Stimulated activated CD4-positive, alpha-beta T cell treated with anti-CD3 and anti-CD28 coated beads, Interleukin-15, amount 100 ng/mL, for 48 hours (primary cell): ENCODE measurements at regions not wholly inside any gene's neighbourhood (a gene's known extent, or its start where the extent isn't known, plus 50 kb on each side); places are given as distances from the start of the nearest gene placed in this dataset.
A peak's percentile ranks its signal among the peaks of the same experiment; 100 is the strongest.

ENCODE experiments used
- DNase-seq, 2 donors: peaks; one replicate each; pipeline ENCODE4 v3.0.0-alpha.2; 2020; ENCODE audit warnings: low read depth in 2 of 2

DNA sequence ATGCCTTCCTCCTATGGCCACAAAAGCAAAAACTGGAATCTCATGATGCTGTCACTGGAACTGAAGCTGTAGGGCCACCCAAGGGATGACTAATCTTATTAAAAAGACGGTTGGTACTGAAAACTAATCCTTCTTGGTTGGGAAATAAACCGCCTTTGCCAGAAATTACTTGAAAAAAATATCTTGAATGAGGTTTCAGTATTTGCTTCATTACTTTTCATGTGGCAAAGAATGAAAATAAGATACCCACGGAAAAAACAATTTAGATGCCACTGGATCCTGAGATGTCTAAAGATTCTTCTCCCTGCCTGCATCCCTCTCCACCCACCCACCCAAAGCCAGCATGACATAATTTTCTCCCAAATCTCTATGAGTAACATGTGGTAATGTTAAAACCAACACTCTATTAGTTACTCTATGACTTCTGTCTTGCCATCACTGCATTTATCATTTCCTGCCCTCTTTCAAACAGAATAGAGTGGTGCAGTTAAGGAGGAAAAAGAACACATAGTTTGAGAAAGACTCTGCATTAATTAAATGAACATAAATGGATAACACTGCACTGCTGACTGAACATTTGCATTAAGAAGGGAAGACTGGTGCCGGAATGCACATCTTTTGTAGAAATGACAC lies 111.8 kb upstream of the DPH6 start:
- DNase-seq: peak; percentile 1 to 31

DNA sequence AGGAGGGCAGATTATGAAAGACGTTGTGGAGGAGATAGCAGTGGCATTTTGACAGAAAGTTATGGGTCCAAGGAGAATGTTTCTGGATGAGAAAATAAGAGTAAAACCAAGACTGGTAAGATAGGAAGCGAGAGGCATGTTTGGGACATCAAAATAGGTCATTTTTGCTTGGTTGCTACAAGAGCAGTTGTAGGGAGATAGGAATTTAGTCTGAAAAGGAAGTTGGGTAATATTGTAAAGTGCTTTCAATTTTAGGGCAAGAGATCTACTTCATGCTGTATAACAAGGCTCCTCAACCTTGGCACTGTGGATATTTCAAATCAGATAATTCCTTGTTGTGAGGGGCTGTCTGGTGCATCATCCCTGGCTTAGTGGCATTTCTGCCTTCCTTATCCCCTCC lies 118.0 kb upstream of the DPH6 start:
- no peak for DNase-seq

DNA sequence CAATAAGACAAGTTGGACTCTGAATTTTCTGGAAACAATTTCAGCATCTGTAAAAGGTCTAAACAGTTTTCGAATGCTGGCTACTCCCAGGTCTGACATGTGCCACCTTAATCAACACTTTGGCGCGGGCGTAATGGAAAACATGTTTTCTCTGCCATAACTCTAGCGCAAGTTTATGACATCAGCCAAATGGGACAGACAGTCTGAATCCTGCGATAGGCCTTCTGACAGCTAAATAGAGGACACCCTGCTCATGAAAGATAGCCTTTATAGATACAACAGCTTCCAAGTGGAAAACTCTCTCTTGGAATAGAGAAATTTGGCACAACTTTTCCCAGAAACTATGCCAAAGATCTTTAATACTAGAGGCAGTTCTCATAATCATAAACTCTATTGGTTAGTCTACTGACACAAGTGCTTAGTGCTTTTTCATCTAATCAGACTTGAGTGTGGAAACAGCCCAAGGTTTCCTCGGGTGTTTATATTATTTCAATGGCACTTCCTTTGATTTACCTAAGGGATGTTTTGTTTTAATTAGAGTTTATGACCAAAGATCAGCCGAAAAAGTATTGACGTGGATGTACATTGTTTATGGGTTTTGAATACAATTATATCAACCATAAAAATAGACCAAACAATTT lies 120.1 kb upstream of the DPH6 start:
- DNase-seq: no peak

DNA sequence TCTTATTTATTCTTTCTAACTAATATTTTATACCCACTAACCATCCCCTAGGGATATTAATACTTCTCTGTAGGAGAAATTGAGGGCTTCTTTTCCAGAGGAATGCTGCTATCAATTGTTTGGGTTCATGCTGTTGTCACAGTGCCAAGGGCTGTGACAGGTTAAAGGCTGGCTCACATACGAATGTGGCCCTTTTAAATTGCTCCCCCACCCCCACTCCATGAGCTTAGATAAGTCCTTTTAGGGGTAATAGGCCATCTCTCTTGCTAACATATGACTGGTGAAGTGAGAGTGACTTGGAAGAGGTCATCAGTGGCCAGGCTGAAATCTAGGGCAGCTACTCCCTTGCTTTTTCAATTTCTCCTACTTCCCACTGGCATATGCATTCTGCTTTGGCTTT lies 121.9 kb upstream of the DPH6 start:
- DNase-seq: no peak

DNA sequence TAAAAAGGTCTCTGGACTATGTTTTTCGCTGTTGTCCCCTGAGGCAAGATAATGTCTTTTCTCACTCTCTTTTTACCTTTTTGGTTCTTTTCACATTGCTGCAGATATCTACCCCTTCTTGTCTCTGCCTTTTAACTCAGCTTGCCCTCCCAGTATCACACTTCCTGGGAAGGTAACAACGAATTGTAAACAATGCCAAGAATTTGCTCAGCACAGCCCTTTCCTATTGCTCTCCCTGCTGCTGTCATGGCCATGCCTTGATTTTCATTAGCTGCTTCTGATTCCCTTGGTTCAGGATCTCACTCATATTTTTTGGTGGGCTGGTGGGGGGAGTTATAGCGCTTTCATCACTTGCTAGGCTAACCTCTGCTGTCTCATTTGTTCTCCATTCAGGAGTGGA lies 123.1 kb upstream of the DPH6 start:
- no peak for DNase-seq

DNA sequence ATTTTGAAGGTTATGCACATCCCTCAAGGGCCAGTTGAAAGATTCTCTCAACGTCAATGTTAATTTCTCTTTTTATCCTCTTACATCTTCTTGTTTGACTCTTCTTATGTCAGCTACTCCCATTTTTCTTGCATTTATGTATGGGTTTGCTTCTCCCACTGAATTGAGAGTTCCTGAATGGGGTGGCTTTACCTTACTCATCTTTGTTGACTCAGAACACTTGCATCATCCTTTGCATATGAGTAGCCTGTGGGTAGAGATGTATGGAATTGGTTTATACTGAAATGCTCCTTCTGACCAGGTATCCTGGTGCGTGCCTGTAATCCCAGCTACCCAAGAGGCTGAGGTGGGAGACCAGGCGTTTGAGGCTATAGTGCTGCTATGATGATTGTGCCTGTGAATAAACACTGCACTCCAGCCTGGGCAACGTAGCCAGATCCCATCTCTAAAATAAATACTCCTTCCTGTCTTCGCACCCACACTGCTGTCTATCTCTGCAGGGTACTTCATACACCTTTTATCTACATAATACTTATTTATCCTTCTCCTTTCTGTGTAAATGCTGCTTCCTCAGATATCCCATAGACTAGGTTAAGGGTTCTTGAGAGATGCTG lies 123.6 kb upstream of the DPH6 start:
- no peak for DNase-seq

DNA sequence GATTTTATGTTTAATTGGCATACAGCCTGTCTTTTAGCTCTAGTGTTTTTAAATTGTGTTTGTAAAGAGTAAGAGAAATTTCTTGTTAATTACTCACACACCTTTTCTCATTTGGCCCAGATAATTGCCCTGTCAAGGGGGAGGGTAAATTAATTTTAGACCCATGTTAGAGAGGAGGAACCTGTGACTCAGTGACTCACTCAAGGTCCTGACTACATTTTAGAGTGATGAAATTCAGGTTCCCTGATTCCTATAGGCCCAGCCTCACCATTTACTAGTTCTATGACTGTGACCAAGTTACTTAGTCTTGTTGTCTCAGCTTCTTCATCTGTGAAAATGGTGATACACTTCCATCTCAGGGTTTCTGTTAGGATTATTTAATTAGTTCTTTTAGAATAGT lies 125.2 kb upstream of the DPH6 start:
- DNase-seq: no peak

DNA sequence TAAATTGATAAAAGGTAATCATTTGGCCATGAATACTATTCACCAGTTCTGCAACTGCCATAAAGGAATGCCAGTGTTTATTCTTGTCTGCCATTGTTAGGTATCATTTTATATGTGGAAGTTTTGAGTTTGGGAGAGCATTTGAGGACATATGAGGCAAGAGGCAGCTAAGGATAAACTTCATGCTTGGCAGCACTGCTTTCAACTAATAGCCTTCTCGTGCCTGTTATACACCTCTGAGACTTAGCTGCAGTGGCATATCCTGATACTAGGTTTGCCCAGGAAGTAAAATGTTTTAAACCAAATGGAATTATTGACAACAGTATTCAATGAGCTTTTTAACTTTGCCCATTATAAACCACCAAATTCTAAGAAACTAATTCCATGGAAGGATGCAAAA lies 126.0 kb upstream of the DPH6 start:
- DNase-seq: no peak

DNA sequence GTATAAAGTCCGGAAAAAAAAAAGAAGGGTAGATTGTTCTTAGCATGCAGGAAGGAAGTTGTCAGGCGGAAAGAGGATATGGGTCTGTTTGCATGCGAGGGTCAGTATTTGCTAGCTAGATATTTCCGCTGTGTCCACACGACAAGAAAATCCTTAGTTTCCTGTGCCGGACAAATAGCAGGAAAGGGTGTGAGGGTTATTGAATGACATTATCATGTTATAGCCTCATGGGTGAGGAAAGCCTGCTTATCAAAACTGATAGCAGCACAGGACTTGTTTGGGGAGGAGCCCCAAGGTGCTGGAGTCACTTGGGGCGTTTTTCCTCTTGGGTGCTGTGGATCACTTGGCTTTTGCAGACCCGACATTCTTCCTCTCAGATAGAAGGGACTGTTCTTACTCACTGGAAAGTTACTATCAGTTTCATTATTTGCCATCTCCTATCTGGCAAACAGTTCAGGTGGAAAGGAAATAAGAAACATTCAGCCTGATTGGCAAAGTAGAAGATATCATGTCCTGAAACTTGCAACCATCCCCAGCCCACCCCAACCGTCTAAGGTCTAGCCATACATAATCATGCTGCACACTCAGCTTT lies 127.2 kb upstream of the DPH6 start:
- peak in 1 of 2 donors; percentile 0 for DNase-seq

DNA sequence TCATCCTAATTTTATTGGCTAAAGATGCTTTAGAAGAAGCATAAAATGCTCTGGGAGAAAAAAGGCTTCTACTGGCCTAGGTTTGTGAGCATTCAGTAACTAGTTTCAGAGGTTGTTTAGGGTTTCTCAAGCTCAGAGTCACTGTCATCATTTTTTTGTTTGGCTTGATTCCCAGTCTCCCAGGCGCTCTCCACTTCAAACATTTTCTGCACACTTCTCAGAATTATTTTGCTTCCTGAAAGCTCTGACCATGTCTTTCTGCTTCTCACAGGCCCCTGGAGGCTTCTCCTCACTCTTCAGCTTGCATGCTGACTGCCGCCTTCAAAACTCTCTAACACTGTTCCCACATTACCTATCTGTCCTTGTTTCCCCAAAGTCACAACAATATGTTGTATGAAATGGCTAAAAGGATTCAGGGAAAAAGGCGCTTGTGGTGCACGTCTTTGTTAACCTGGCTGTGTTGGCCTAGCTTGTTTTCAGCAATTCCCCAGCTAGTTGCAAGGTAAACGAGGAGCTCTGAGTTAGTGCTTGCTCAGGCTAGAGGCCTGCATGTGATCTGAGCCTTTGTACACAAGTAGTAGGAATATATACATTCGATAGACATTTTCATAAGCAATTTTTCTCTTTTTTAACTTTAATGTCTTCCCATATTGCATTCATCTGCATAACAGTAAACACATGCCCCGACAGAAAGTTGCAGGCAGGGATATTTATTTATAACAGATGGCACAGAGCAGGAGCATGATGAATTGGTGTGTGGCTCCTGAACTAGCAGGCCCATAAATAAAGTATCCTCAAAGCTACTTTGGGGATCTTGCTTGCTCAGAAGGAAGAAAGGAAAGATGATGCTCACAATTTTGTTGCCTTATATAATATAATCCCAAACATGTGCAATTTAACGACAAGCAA lies 129.2 kb upstream of the DPH6 start:
- DNase-seq: no peak

DNA sequence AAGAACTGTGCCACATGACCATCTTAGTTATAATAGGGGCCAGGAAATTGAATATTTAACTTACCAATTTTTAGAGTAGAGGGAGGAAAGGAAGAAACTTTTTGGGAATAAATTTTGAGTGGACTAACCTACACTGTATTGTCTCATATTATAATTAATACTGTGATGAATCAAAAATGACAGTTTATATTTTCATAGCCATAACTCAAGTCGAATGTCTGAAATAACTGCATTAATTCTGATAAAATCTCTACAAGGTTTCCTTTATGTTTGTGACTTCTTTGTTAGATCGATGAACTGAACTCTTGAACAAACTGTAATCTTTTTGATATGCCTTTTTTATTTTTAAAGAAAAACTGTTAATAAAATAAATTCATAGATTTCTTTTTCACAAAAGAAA lies 132.8 kb upstream of the DPH6 start:
- no peak for DNase-seq

DNA sequence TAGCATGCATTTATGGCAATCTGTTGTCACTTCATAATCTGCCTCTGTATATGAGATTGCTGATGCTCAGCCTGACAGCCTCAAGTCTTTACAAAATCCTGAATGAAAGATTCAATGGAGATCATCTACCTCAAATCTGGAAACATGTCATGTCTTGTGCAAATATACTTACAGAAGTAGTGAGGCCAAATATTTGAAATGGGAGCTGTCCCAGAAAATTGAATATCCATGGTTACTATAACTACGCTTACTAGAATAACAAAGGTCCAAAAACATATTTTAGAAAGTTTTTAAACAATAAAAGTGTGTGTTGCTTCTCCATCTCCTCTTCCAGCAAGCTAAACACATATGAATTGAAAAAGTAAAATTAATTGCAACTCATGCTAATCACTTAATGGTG lies 133.2 kb upstream of the DPH6 start:
- no peak for DNase-seq

DNA sequence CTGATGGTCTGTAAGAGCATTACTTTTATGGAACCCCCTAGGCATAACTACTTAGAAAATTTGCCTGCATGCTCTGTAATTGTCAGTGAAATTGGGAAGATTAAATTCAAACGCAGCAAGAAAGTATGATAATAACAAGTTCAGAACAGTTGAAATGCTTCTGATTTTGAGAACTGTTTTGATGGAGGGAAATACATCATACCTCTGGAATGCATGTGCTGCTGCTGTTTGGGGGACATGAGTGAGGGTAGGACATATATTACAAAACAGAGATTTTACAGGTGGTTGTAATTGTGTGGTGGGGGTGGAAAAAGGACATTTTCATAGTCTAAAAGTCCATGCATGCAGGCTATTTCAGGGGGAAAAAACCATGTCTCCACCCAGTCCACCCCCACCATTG lies 135.0 kb upstream of the DPH6 start:
- DNase-seq: no peak

DNA sequence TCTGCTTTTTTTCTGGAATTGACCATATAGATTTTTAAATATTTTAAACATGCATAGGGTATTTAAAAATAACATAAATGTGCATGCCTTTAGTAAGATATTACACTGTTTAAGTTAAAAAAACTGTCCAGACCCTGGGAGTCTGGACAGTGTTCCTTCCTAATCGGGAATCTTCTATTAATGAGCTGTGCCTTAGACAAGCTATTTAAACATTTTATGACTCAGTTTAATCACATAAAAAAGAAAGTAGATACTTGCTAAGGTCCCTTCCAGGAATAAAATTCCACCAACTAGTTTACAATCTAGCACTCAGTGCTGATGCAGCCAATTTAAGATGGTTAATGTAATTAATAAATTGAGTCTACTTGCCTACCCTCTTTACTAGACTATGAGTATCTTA lies 140.4 kb upstream of the DPH6 start:
- DNase-seq: no peak

DNA sequence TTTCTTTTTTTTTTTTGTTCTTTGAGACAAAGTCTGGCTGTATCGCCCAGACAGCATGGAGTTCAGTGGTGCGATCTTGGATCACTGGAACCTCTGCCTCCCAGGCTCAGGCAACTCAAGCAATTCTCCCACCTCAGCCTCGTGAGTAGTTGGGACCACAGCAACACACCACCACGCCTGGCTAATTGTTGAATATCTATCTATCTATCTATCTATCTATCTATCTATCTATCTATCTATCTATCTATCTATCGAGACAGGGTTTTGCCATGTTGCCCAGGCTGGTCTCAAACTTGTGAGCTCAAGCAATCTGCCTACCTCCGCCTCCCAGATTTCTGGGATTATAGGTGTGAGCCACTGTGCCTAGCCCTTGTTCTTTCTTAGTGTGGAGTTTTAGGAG lies 143.3 kb upstream of the DPH6 start:
- DNase-seq: no peak

DNA sequence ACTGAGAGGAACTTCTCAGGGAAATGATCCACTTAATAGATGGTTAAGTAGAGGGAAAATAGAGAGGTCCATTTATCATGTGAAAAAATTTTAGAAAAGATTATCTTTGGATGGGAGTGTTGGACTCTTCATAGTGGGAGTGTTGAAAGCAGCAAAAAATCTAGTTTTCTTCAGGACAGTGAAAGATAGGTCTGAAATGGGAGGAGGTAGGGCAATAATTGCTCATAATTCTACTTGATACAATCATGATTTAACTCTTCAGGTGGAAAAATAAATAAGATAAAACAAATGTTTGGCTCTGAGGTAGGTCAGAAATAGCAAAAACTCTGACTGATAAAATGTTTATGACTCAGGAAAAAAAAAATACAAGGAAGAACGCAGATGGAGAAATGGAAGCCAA lies 144.1 kb upstream of the DPH6 start:
- DNase-seq: no peak

DNA sequence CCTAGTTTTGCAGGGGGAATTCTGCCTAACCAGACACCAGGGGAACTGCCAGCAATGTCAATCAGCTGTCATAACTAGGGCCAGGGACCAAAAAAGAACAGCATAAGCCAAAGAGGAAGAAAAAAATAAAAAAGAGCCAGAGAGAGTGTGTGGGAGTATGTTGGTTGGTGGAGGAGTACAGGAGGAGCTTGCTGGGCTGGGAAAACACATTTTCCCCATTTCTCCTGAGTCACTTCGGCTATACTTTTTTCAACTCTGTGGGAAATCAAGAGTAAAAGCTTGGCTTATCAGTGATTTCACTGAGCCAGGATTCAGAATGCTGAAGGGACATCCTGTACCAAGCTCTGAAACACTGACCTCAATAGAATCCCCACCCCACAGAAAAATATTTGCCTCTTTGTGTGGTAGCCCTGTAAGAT lies 144.7 kb upstream of the DPH6 start:
- DNase-seq: no peak

DNA sequence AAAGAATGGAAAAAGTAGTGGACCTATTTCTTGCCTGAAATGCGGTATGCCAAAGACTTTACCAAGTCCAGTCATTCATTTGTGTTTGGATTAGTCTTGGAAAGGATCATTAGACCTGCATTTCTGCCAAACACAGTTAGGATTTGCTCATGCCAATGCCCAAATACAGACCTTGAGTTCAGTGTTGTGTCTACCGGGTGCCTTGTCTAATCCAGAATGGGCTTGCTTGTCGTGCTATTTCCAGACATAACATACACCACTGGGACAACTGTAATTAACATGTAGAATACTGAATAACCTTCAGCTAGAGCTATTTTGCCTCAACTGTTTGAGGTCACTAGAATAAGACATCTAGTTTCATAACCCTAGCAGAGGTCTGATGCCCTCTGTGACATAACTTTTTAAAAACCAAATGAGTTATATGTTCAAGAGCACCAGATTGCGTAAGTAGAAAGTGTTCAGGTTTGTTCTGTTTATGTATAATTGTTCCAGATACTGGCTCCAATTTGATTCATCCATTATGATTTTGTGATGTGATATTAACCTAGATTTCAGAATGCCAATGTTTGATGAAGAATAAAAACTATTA lies 145.3 kb upstream of the DPH6 start:
- DNase-seq: no peak

DNA sequence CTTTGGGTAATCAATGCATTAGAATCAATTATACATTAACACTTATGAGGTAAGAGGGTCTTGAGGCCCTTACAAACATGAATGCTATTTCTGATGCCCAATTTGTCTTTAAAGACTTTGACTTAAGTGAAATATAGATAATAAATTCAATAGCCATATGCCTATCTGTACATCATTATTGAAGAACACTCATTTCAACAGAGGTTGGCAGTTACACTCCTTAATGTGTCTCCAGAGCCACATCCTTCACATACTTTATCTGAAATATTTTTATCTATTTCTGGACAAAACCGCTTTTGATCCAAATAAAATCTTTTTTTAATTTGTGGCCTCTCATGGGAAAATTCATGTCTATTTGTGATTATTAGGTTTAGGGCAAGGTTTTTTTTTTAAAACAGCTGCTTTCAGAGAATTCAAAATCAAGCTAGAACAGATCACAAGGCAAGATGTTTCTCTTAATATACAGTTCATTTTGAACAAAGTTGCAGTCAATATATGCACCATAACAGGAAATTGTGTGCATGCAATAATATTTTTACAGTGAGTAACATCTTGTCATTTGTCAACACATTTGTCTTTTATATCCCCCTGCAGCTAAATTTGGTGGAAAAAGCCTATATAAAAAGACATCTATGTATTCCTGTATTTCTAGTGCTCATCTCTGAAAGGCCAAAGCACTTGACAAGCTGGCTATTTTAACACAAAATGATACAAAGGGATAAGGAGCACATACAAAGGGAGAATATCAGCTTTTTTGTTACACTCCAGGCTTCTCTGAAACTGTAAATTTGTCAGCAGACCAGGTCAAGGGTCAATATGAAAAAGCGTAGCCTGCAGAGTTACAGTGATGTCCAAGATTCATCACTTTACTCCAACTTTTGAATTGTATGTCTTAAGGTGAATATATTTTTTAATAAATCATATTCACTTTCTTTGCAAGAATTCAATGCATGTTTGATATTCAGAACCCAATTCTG lies 146.2 kb upstream of the DPH6 start:
- DNase-seq: no peak

DNA sequence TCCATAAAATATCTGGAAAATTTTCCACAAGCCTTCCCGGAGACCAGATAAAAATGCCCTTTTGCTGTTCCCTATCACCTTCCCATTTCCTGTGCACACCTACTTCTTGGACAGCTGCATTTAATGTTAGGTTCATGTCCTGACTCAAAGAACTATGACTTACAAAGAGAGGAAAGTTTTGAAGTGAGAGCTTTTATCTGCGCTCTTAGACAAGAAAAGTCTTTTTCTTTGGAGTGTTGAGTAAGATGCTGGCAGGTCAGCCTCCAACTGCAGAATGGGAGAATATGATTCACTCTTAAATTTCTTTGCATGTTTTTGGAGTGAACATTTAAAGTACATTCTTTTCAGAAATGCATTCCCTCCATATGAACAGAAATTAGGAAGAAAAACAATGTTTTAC lies 147.3 kb upstream of the DPH6 start:
- DNase-seq: no peak

DNA sequence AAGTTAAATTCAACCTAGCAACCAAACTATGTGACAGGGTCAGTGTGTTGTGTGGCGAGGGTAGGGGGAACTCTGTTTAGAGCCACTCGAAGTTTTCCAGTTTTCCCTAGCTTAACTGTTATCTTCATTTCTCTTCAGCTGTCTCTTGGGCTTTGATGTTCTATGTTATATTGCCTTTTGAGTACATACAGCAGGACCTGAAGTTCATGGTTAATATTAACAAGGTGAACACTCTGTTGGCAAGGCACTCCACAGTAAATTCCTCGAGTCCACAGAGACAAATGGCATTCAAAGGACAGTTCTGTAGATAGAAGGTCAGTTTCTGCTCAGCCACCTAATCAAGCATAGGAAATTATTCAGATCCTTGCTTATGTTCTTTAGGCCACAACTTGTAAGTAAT lies 147.9 kb upstream of the DPH6 start:
- no peak for DNase-seq
